ENCODE measurements at regions not wholly inside any gene's neighbourhood (a gene's known extent, or its start where the extent isn't known, plus 50 kb on each side); places are given as distances from the start of the nearest gene placed in this dataset.
A peak's percentile ranks its signal among the peaks of the same experiment; 100 is the strongest.
"Not testable (repeated sequence)": the region's sequence is repeated elsewhere in the genome, so short reads cannot be mapped to it uniquely, and the experiment has no call there.

- H3K27ac Mint-ChIP-seq, result no peak overlapping the region
- H3K27me3 Mint-ChIP-seq (ENCODE audit: low read depth, poor library complexity), result peaks cover 4% of the 10 kb centered on the region
- no peak for TF ChIP-seq CTCF (IDR thresholded peaks at IDR 0.05)
- H3K4me3 Mint-ChIP-seq, result no peak overlapping the region
- no peak for DNase-seq
- peaks cover 7% of the 10 kb centered on the region for H3K4me1 Mint-ChIP-seq
- peaks cover 55% of the 10 kb centered on the region for H3K9me3 Mint-ChIP-seq
- H3K36me3 Mint-ChIP-seq (ENCODE audit: low read depth), result peaks cover 13% of the 10 kb centered on the region
These were observed 53.0 kb upstream of the CSNK1A1L start for GRCh38 chr13:37158481-37158880.

- peaks cover 13% of the 10 kb centered on the region for H3K36me3 Mint-ChIP-seq (ENCODE audit: low read depth)
- DNase-seq; H3K4me1 Mint-ChIP-seq; H3K27me3 Mint-ChIP-seq (ENCODE audit: low read depth, poor library complexity): not testable (repeated sequence)
- peak overlapping the region; percentile 50 for H3K4me3 Mint-ChIP-seq
- peak overlapping the region; percentile 15 for H3K27ac Mint-ChIP-seq
- peaks cover 46% of the 10 kb centered on the region for H3K9me3 Mint-ChIP-seq
These were observed 50.2 kb upstream of the CSNK1A1L start for GRCh38 chr13:37155613-37156097.
